Right cardiac atrium (tissue), 5 donors: ENCODE measurements at regions not wholly inside any gene's neighbourhood (a gene's known extent, or its start where the extent isn't known, plus 50 kb on each side); places are given as distances from the start of the nearest gene placed in this dataset.

Experiments
- ATAC-seq, 2 donors: fragments of 200-7000 bp; cut with Tn5 transposase; one replicate each; pipeline versions ENCODE4 v1.8.0 to v1.9.1; 2020; ENCODE audit warnings: moderate library complexity in 2 of 2, mild to moderate bottlenecking in 1 of 2
- DNase-seq, 3 donors: peaks; one replicate each; pipeline ENCODE4 v3.0.0-alpha.2; 2020
- H3K27ac ChIP-seq: one replicate; pipeline ENCODE4 v1.5.1; 2013; ENCODE audit warnings: mild to moderate bottlenecking, low read length, control low read depth, moderate library complexity
- H3K27me3 ChIP-seq: one replicate; pipeline ENCODE4 v1.6.1; 2013; ENCODE audit not compliant: control insufficient read depth, insufficient read depth
- H3K4me1 ChIP-seq: one replicate; pipeline ENCODE4 v1.6.1; 2013; ENCODE audit warnings: low read length; ENCODE audit not compliant: control insufficient read depth, insufficient read depth
- H3K4me3 ChIP-seq: one replicate; pipeline ENCODE4 v1.5.1; 2013; ENCODE audit warnings: low read length, control low read depth
- H3K9me3 ChIP-seq: one replicate; pipeline ENCODE4 v1.6.1; 2013; ENCODE audit warnings: low read length; ENCODE audit not compliant: control insufficient read depth
- WGBS: extraction: QIAGEN DNeasy Blood & Tissue Kit; methylation state at CpG from one replicate; pipeline ENCODE4 v1.1.7; 2013; 5-methylcytosine and 5-hydroxymethylcytosine counted together
- intact Hi-C, 4 donors: fragments of 100-400 bp; cut with DNase I; formaldehyde crosslinking; loops; one replicate each; pipeline versions ENCODE4 v1.11.0 to v1.14.0; 2022 to 2023
- donor health status: healthy with polysubstance abuse.
- donor health status: DM: no; HTN: yes; CAD: no.
- donor health status: DM: no; HTN: no; CAD: no.
- donor health status: DM: no; HTN: yes; CAD: no; lungs with severe emphysema.
- donor health status: DM: yes; HTN: yes; CAD: no.

GRCh38 chr4:141891260-141892120, 255.1 kb downstream of the IL15 start:
- intact Hi-C loops: loop anchor here in 1 of 4 donors (2.0 kb wide), 1 partner anchor 23 kb away; no protein-coding TSS in a partner anchor
- Histone ChIP-seq H3K27ac (no peak overlapping the region), H3K9me3 (no peaks in the 10 kb centered on the region), H3K4me3 (no peak overlapping the region), H3K4me1 (no peaks in the 10 kb centered on the region), H3K27me3 (no peaks in the 10 kb centered on the region)
- 87% methylated on average over 7 of the region's 7 CpGs for WGBS
- ATAC-seq (no peak), DNase-seq (no peak)

DNA sequence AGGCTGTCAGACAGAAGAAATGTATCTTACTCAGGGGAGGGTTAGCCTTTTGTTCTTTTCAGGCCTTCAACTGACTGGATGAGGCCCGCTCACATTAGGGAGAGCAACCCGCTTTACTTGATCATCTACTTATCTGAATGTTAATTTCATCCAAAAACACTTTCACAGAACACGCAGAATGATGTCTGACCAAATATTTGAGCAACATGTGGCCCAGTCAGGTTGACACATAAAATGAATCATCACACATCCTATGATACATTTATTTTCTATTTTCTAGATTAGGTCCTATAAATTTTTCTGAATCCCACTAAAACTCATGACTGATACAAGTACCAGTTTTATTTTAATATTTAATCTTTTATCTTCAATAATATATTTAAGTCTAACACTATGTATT, 260.3 kb downstream of the IL15 start:
- H3K9me3 ChIP-seq: no peaks in the 10 kb centered on the region
- 91% methylated on average over 3 of the region's 3 CpGs for WGBS
- no peaks in the 10 kb centered on the region for H3K4me1 ChIP-seq
- ATAC-seq: no peak
- H3K27me3 ChIP-seq: no peaks in the 10 kb centered on the region
- intact Hi-C loops: no loop called here
- DNase-seq: no peak
- H3K4me3 ChIP-seq: no peak overlapping the region
- H3K27ac ChIP-seq: no peak overlapping the region

DNA sequence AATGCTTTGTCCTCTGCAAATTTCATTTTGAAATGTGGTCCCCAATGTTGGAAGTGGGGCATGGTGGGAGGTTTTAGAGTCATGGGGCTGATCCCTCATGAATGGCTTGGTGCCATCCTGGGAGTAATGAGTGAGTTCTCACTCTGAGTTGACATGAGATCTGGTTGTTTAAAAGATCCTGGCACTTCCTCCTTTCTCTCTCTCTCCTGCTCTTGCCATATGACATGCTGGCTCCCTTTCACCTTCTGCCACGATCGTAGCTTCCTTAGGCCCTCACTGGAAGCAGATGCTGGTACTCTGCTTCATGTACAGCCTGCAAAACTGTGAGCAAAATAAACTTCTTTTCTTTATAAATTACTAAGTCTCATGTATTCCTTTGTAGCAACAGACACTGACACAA, 262.0 kb downstream of the IL15 start:
- WGBS: 16% methylated on average over 2 of the region's 2 CpGs
- Histone ChIP-seq H3K27ac (no peak overlapping the region), H3K27me3 (no peaks in the 10 kb centered on the region), H3K4me1 (no peaks in the 10 kb centered on the region), H3K9me3 (no peaks in the 10 kb centered on the region), H3K4me3 (no peak overlapping the region)
- DNase-seq (no peak), ATAC-seq (no peak)
- intact Hi-C loops: no loop called here

GRCh38 chr4:141899103-141899502, 262.7 kb downstream of the IL15 start:
- WGBS: 87% methylated on average over 1 of the region's 1 CpG
- intact Hi-C loops: no loop called here
- ATAC-seq: no peak

GRCh38 chr4:141899541-141899940, 263.2 kb downstream of the IL15 start:
- no peak overlapping the region for H3K27ac ChIP-seq
- ATAC-seq (no peak), DNase-seq (no peak)
- H3K27me3 ChIP-seq: no peaks in the 10 kb centered on the region
- H3K9me3 ChIP-seq: no peaks in the 10 kb centered on the region
- intact Hi-C loops: no loop called here
- H3K4me1 ChIP-seq: no peaks in the 10 kb centered on the region
- no peak overlapping the region for H3K4me3 ChIP-seq

More at GRCh38 chr4:141899103-141899502, 262.7 kb downstream of the IL15 start:
- Histone ChIP-seq H3K4me1 (no peaks in the 10 kb centered on the region), H3K27ac (no peak overlapping the region), H3K9me3 (no peaks in the 10 kb centered on the region), H3K4me3 (no peak overlapping the region), H3K27me3 (no peaks in the 10 kb centered on the region)
- no peak for DNase-seq

DNA sequence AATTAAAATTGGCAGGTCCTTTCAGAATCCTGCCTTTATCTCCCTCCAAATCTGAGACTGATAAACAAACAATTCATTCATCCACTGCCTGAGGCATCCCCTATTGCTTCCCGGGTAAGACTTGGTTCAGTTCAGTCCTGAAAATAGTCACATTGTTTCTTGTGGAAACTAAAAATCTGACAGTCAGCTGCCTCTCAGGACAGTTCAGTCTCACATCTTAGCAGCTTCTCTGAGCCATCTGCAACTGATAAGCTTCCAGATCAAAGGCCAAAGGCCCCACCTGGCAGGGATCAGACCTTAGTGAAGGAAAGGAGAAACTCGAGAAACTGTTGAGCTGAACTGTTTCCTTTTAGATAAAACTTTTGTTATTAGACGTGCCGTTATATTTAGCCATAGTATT, 264.5 kb downstream of the IL15 start:
- Histone ChIP-seq H3K27me3 (no peaks in the 10 kb centered on the region), H3K9me3 (no peaks in the 10 kb centered on the region), H3K27ac (no peak overlapping the region), H3K4me3 (no peak overlapping the region), H3K4me1 (no peaks in the 10 kb centered on the region)
- WGBS: 40% methylated on average over 4 of the region's 4 CpGs
- ATAC-seq: no peak
- intact Hi-C loops: no loop called here
- DNase-seq: no peak

- no peaks in the 10 kb centered on the region for H3K9me3 ChIP-seq
- DNase-seq (no peak), ATAC-seq (no peak)
- no peak overlapping the region for H3K27ac ChIP-seq
- 64% methylated on average over 3 of the region's 3 CpGs for WGBS
- H3K4me1 ChIP-seq: no peaks in the 10 kb centered on the region
- intact Hi-C loops: no loop called here
- no peak overlapping the region for H3K4me3 ChIP-seq
- H3K27me3 ChIP-seq: no peaks in the 10 kb centered on the region
Observed at GRCh38 chr4:141905751-141906150, 269.4 kb downstream of the IL15 start.

- H3K4me3 ChIP-seq: no peak overlapping the region
- no peaks in the 10 kb centered on the region for H3K9me3 ChIP-seq
- no peak overlapping the region for H3K27ac ChIP-seq
- DNase-seq (no peak), ATAC-seq (no peak)
- H3K4me1 ChIP-seq: no peaks in the 10 kb centered on the region
- H3K27me3 ChIP-seq: no peaks in the 10 kb centered on the region
- intact Hi-C loops: no loop called here
Observed at GRCh38 chr4:141909541-141909940, 273.2 kb downstream of the IL15 start.

- no peaks in the 10 kb centered on the region for H3K4me1 ChIP-seq
- no peaks in the 10 kb centered on the region for H3K9me3 ChIP-seq
- ATAC-seq (no peak), DNase-seq (peak in 1 of 3 donors; percentile 14)
- 12% methylated on average over 4 of the region's 4 CpGs for WGBS
- H3K27ac ChIP-seq: no peak overlapping the region
- H3K4me3 ChIP-seq: no peak overlapping the region
- intact Hi-C loops: no loop called here
- no peaks in the 10 kb centered on the region for H3K27me3 ChIP-seq
Observed at GRCh38 chr4:141912831-141913230, 276.4 kb downstream of the IL15 start.

DNA sequence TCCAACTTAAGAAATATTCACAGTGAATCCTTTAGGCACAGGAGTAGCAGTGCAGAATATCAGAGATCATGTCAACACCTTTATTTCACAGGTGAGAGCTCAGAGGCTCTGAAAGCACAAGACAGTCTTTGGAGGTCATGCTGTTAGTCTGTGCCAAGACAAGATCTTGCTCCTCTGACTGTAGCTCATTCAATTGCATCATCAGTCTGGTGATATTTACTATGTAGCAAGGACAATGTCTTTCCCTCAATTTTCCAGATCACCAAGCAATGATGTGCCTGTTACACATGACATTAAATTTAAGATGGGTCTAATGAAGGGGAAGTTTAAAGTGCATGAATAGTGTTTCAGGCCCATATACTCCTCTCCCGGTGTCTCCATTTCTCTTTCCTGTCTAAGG, 277.5 kb downstream of the IL15 start:
- Histone ChIP-seq H3K27me3 (no peaks in the 10 kb centered on the region), H3K9me3 (no peaks in the 10 kb centered on the region), H3K27ac (no peak overlapping the region), H3K4me3 (no peak overlapping the region), H3K4me1 (no peaks in the 10 kb centered on the region)
- intact Hi-C loops: no loop called here
- peak in 1 of 2 donors; percentile 28 for ATAC-seq
- WGBS: 88% methylated on average over 1 of the region's 1 CpG
- DNase-seq: no peak

GRCh38 chr4:141914746-141915145, 278.4 kb downstream of the IL15 start:
- Histone ChIP-seq H3K9me3 (no peaks in the 10 kb centered on the region), H3K4me1 (no peaks in the 10 kb centered on the region), H3K27ac (no peak overlapping the region), H3K4me3 (no peak overlapping the region), H3K27me3 (no peaks in the 10 kb centered on the region)
- DNase-seq (no peak), ATAC-seq (no peak)
- intact Hi-C loops: no loop called here
- WGBS: 84% methylated on average over 1 of the region's 1 CpG

DNA sequence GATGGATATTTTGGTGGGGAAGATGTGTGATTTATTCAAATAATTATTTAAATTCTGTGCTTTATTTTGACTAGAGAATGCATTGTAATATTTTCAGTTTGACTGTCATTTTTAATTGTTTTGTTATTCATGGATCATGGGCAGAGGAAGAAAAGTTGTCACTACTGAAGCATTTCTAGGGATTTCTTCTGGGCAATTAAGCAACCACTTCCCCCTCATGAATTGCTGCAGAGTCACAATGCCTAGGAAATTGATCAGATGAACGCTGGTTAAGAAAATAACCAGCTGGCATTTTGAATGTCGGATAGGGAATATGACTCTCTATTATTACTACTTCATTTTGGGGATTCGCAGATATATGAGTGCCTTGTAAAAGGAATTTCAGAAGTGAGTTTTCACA, 283.3 kb downstream of the IL15 start:
- no peak for ATAC-seq
- intact Hi-C loops: no loop called here
- 72% methylated on average over 3 of the region's 3 CpGs for WGBS

More for the DNA sequence above, 283.3 kb downstream of the IL15 start:
- Histone ChIP-seq H3K27ac (no peak overlapping the region), H3K27me3 (no peaks in the 10 kb centered on the region), H3K4me3 (no peak overlapping the region), H3K9me3 (no peaks in the 10 kb centered on the region), H3K4me1 (no peaks in the 10 kb centered on the region)
- DNase-seq: no peak
